ENCODE measurements at regions not wholly inside any gene's neighbourhood (a gene's known extent, or its start where the extent isn't known, plus 50 kb on each side); places are given as distances from the start of the nearest gene placed in this dataset.

- ChIA-PET POLR2A (no interaction called here), CTCF (ENCODE audit: low intra/inter-chr PET ratio) (no interaction called here)
- Histone ChIP-seq H3K4me1 (replicated peaks in 1 of 2; ENCODE audit: control insufficient read depth in 2 of 2, insufficient read depth in 2 of 2, low read length in 2 of 2) (no peaks in the 10 kb centered on the region), H3K27me3 (ENCODE audit: control insufficient read depth in 2 of 2, insufficient read depth in 2 of 2, low read length in 2 of 2) (no peaks in the 10 kb centered on the region), H3K79me2 (ENCODE audit: control insufficient read depth, insufficient read depth, low read length) (no peaks in the 10 kb centered on the region), H3K27ac (ENCODE audit: extremely low read depth, low read depth, low read length) (no peak overlapping the region), H3K9me3 (replicated peaks; ENCODE audit: control insufficient read depth, insufficient read depth, low read depth, low read length) (no peaks in the 10 kb centered on the region), H3K9me1 (ENCODE audit: control insufficient read depth, insufficient read depth, low read length) (no peaks in the 10 kb centered on the region), H4K20me1 (replicated peaks; ENCODE audit: control insufficient read depth, insufficient read depth, low read length) (no peaks in the 10 kb centered on the region), H3K4me3 (no peak overlapping the region), H3K36me3 (ENCODE audit: control insufficient read depth, insufficient read depth, low read length) (no peaks in the 10 kb centered on the region), H2AFZ (ENCODE audit: low read depth, low read length) (no peak overlapping the region), H3K9ac (ENCODE audit: insufficient read depth in 1 of 2, low read depth in 2 of 2, low read length in 2 of 2) (no peak overlapping the region), H3K4me2 (ENCODE audit: insufficient read depth, low read length) (no peak overlapping the region)
- intact Hi-C loops (cut with micrococcal nuclease) (no loop called here), in situ Hi-C loops (cut with MboI) (no loop called here)
- FAIRE-seq (no peak), DNase-seq (ENCODE audit: extremely low read depth in 1 of 4, low spot score in 3 of 4) (no peak), ATAC-seq (no peak)
- BruUV-seq (replicated peaks), result no TSS peak
- TF ChIP-seq GTF2E2 (tag; IDR thresholded peaks at IDR 0.05) (no peak), HOMEZ (CRISPR knock-in tag; IDR thresholded peaks at IDR 0.05) (no peak), FOXO4 (CRISPR knock-in tag; IDR thresholded peaks at IDR 0.05) (no peak), DEAF1 (CRISPR knock-in tag; IDR thresholded peaks at IDR 0.05) (no peak), ZNF592 (IDR thresholded peaks at IDR 0.05) (no peak), ZFP91 (CRISPR knock-in tag; IDR thresholded peaks at IDR 0.05) (no peak)
- 0% methylated on average over 1 of the region's 1 CpG for WGBS (ENCODE audit: insufficient coverage, low coverage, missing lambda C conversion rate)
Observed at GRCh38 chr3:109900783-109901182, 563.4 kb upstream of the DPPA4 start.

Measured in K562 (cell line).